Fibroblast of the aortic adventitia (primary cell): ENCODE measurements at regions not wholly inside any gene's neighbourhood (a gene's known extent, or its start where the extent isn't known, plus 50 kb on each side); places are given as distances from the start of the nearest gene placed in this dataset.

Experiments
- DNase-seq: peaks from one replicate; pipeline ENCODE4 v3.0.0-alpha.2; 2010; ENCODE audit warnings: low read depth
- H3K4me3 ChIP-seq: 2 replicates; pipeline ENCODE4 v1.5.1; 2011; ENCODE audit warnings: low read depth, mild to moderate bottlenecking, control low read depth, low read length, moderate library complexity
- CTCF ChIP-seq: IDR thresholded peaks from 2 replicates; pipeline ENCODE4 v1.5.1; 2011; ENCODE audit warnings: mild to moderate bottlenecking, low read length, control low read depth, inconsistent platforms; ENCODE audit not compliant: insufficient read depth

GRCh38 chr16:86975445-86975844, 341.7 kb downstream of the C16orf95 start:
- peak; percentile 93 for DNase-seq
- H3K4me3 ChIP-seq: no peak overlapping the region
- TF ChIP-seq CTCF: no peak

- no peak for DNase-seq
- no peak for TF ChIP-seq CTCF
These were observed 340.0 kb downstream of the C16orf95 start for GRCh38 chr16:86977076-86977676.

GRCh38 chr16:86978445-86979030, 338.7 kb downstream of the C16orf95 start:
- no peak for DNase-seq
- H3K4me3 ChIP-seq: no peak overlapping the region
- TF ChIP-seq CTCF: no peak

More at GRCh38 chr16:86977076-86977676, 340.0 kb downstream of the C16orf95 start:
- no peak overlapping the region for H3K4me3 ChIP-seq

- no peak for DNase-seq
- no peak for TF ChIP-seq CTCF
- H3K4me3 ChIP-seq: no peak overlapping the region
These were observed 338.1 kb downstream of the C16orf95 start for GRCh38 chr16:86979061-86979460.

- no peak for DNase-seq
- no peak overlapping the region for H3K4me3 ChIP-seq
- TF ChIP-seq CTCF: no peak
These were observed 337.1 kb downstream of the C16orf95 start for GRCh38 chr16:86979984-86980553.

GRCh38 chr16:86980644-86981043, 336.5 kb downstream of the C16orf95 start:
- TF ChIP-seq CTCF: no peak
- DNase-seq: no peak
- no peak overlapping the region for H3K4me3 ChIP-seq

GRCh38 chr16:86982347-86982596, 334.9 kb downstream of the C16orf95 start:
- H3K4me3 ChIP-seq: no peak overlapping the region
- DNase-seq: no peak
- TF ChIP-seq CTCF: no peak
